CD4-positive, CD25-positive, alpha-beta regulatory T cell (primary cell): ENCODE measurements at regions not wholly inside any gene's neighbourhood (a gene's known extent, or its start where the extent isn't known, plus 50 kb on each side); places are given as distances from the start of the nearest gene placed in this dataset.

ENCODE experiments used
- ATAC-seq, 2 donors: fragments of 150-1000 bp; cut with Tn5 transposase; one replicate each; pipeline ENCODE4 v1.10.0; 2021; ENCODE audit warnings: low read depth in 2 of 2, moderate number of reproducible peaks in 2 of 2, moderate library complexity in 1 of 2
- DNase-seq, 3 donors: peaks; one replicate each; pipeline versions ENCODE4 v3.0.0 to v3.0.0-alpha.2; 2012 to 2022; ENCODE audit warnings: mixed read lengths in 1 of 3
- H3K27ac ChIP-seq: one replicate; pipeline ENCODE4 v1.7.0; 2013; ENCODE audit warnings: mild to moderate bottlenecking, low read length; ENCODE audit not compliant: insufficient read depth, poor library complexity, severe bottlenecking
- H3K27me3 ChIP-seq: one replicate; pipeline ENCODE4 v1.7.0; 2013; ENCODE audit warnings: low read length; ENCODE audit not compliant: control insufficient read depth, insufficient read depth
- H3K36me3 ChIP-seq: one replicate; pipeline ENCODE4 v1.7.0; 2013; ENCODE audit warnings: mild to moderate bottlenecking, low read length, moderate library complexity; ENCODE audit not compliant: control insufficient read depth, insufficient read depth
- H3K4me1 ChIP-seq: 2 replicates; pipeline ENCODE4 v1.7.0; 2013; ENCODE audit warnings: mild to moderate bottlenecking, low read length; ENCODE audit not compliant: insufficient read depth, control insufficient read depth, poor library complexity, severe bottlenecking
- H3K4me3 ChIP-seq: one replicate; pipeline ENCODE4 v1.7.0; 2013; ENCODE audit warnings: low read depth, mild to moderate bottlenecking, low read length, moderate library complexity
- H3K9me3 ChIP-seq, 2 experiments: 1 replicate in 1 of 2; 2 replicates in 1 of 2; pipeline ENCODE4 v1.7.0; 2013; ENCODE audit warnings: low read length in 2 of 2, mild to moderate bottlenecking in 1 of 2, moderate library complexity in 1 of 2; ENCODE audit not compliant: control insufficient read depth in 2 of 2
- H3K27ac Mint-ChIP-seq, 3 donors: one replicate each; pipeline ENCODE4 v1.8.0; 2020 to 2022; ENCODE audit warnings: mild to moderate bottlenecking in 3 of 3, mixed read lengths in 3 of 3, moderate library complexity in 2 of 3
- H3K27me3 Mint-ChIP-seq: one replicate; pipeline ENCODE4 v1.8.0; 2022; ENCODE audit warnings: mild to moderate bottlenecking, mixed read lengths
- H3K36me3 Mint-ChIP-seq: one replicate; pipeline ENCODE4 v1.8.0; 2020; ENCODE audit warnings: mixed read lengths
- H3K4me1 Mint-ChIP-seq, 4 donors: one replicate each; pipeline ENCODE4 v1.8.0; 2020 to 2022; ENCODE audit warnings: mixed read lengths in 4 of 4, mild to moderate bottlenecking in 1 of 4
- H3K4me3 Mint-ChIP-seq, 4 donors: one replicate each; pipeline ENCODE4 v1.8.0; 2020 to 2022; ENCODE audit warnings: mild to moderate bottlenecking in 4 of 4, mixed read lengths in 4 of 4, moderate library complexity in 3 of 4
- H3K9me3 Mint-ChIP-seq, 7 donors: one replicate each; pipeline ENCODE4 v1.8.0; 2020 to 2022; ENCODE audit warnings: mixed read lengths in 7 of 7, mild to moderate bottlenecking in 3 of 7, moderate library complexity in 2 of 7

DNA sequence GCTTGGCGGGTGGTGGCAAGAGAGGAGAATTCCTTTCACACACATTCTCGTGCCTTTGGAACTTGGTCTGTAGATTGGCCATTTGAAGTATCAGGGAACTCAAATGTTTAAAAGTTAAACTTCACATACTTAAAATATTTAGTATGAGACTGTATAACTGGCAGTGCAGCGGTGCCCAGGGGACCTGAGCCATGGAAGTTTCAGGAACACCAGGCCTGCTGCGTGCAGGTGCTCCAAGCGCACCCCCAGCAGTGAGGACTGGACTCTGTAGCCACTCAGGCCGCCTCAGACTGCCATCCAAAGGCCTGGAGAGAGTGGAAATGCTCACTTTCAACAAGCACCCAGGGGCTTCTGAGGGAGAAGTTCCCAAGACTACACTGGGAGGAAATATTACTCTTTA lies 273.5 kb upstream of the IRX2 start:
- peaks cover 0 to 8% of the 10 kb centered on the region in 2 experiments for H3K9me3 ChIP-seq
- DNase-seq (no peak), ATAC-seq (no peak)
- no peaks in the 10 kb centered on the region for H3K36me3 ChIP-seq
- H3K4me1 ChIP-seq: no peaks in the 10 kb centered on the region
- Mint-ChIP-seq H3K9me3 (peaks cover 0 to 10% (median 4%) of the 10 kb centered on the region in 7 donors), H3K4me3 (no peak overlapping the region), H3K27me3 (no peaks in the 10 kb centered on the region), H3K36me3 (no peaks in the 10 kb centered on the region), H3K27ac (no peak overlapping the region), H3K4me1 (no peaks in the 10 kb centered on the region)
- H3K4me3 ChIP-seq: no peak overlapping the region
- no peaks in the 10 kb centered on the region for H3K27me3 ChIP-seq
- no peak overlapping the region for H3K27ac ChIP-seq

DNA sequence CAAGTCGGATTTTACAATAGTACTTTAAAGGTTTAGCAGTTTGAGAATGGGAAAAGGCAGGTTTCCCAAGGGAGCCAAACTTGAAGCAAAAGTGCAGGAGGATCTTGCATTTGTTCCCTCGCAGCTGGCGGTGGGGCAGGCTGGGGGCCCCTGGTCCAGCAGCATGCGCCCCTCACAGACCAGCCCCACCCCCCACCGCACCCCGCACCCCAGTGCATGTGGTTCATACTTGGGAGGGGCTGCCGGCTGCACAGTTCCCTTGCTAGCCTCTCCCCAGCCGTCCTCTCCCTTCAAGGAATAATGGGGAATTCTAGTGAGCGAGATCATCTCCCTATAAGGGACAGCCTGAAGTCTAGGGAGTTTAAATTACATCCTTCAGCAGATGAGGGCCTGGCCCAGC lies 273.1 kb upstream of the IRX2 start:
- no peak overlapping the region for H3K4me3 ChIP-seq
- no peak for DNase-seq
- no peak overlapping the region for H3K27ac ChIP-seq
- no peak overlapping the region for H3K4me3 Mint-ChIP-seq
- no peaks in the 10 kb centered on the region for H3K36me3 ChIP-seq
- no peaks in the 10 kb centered on the region for H3K4me1 ChIP-seq
- peaks cover 0 to 8% of the 10 kb centered on the region in 2 experiments for H3K9me3 ChIP-seq
- no peaks in the 10 kb centered on the region for H3K36me3 Mint-ChIP-seq
- no peaks in the 10 kb centered on the region for H3K4me1 Mint-ChIP-seq
- no peaks in the 10 kb centered on the region for H3K27me3 ChIP-seq
- no peak overlapping the region for H3K27ac Mint-ChIP-seq
- no peaks in the 10 kb centered on the region for H3K27me3 Mint-ChIP-seq
- H3K9me3 Mint-ChIP-seq: peaks cover 0 to 10% (median 4%) of the 10 kb centered on the region in 7 donors
- ATAC-seq: no peak

- Histone ChIP-seq H3K4me1 (no peaks in the 10 kb centered on the region), H3K27ac (no peak overlapping the region), H3K4me3 (no peak overlapping the region), H3K27me3 (no peaks in the 10 kb centered on the region), H3K9me3 (peaks cover 0 to 8% of the 10 kb centered on the region in 2 experiments), H3K36me3 (no peaks in the 10 kb centered on the region)
- Mint-ChIP-seq H3K4me1 (no peaks in the 10 kb centered on the region), H3K36me3 (no peaks in the 10 kb centered on the region), H3K4me3 (no peak overlapping the region), H3K27ac (no peak overlapping the region), H3K9me3 (peaks cover 0 to 10% (median 6%) of the 10 kb centered on the region in 7 donors), H3K27me3 (no peaks in the 10 kb centered on the region)
- no peak for DNase-seq
- no peak for ATAC-seq
These were observed 272.6 kb upstream of the IRX2 start for GRCh38 chr5:3024126-3024525.

- H3K4me1 ChIP-seq: no peaks in the 10 kb centered on the region
- no peaks in the 10 kb centered on the region for H3K36me3 ChIP-seq
- Mint-ChIP-seq H3K36me3 (no peaks in the 10 kb centered on the region), H3K4me3 (no peak overlapping the region), H3K4me1 (no peaks in the 10 kb centered on the region), H3K27ac (no peak overlapping the region), H3K9me3 (peaks cover 0 to 10% (median 7%) of the 10 kb centered on the region in 7 donors), H3K27me3 (no peaks in the 10 kb centered on the region)
- peaks cover 0 to 8% of the 10 kb centered on the region in 2 experiments for H3K9me3 ChIP-seq
- no peak for DNase-seq
- ATAC-seq: no peak
- H3K27ac ChIP-seq: no peak overlapping the region
- H3K4me3 ChIP-seq: no peak overlapping the region
- no peaks in the 10 kb centered on the region for H3K27me3 ChIP-seq
These were observed 272.2 kb upstream of the IRX2 start for GRCh38 chr5:3023656-3024055.

DNA sequence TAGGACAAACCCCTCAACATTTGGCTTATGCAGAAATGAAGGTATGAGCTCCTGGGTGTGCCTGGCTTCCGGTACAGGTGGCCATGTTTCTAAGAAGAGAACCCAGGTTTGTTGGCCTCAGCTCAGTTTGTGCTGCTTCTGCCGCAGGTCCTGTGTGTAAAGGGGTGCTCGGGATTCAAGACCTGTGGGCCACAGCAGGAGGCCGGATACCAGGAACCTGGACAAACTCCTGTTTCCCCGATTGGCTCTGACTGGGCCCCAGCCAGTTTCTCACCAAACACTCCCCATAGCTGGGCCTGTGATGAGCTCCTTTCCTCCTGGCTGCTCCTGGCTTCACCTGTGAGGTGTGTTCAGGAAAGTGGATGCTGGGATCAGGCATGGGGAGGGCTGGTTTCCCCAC lies 271.2 kb upstream of the IRX2 start:
- ATAC-seq (no peak), DNase-seq (no peak)
- Histone ChIP-seq H3K27me3 (no peaks in the 10 kb centered on the region), H3K36me3 (no peaks in the 10 kb centered on the region), H3K9me3 (no peaks in the 10 kb centered on the region), H3K4me1 (no peaks in the 10 kb centered on the region), H3K27ac (no peak overlapping the region), H3K4me3 (no peak overlapping the region)
- Mint-ChIP-seq H3K4me3 (no peak overlapping the region), H3K27me3 (no peaks in the 10 kb centered on the region), H3K27ac (no peak overlapping the region), H3K9me3 (peaks cover 0 to 10% (median 5%) of the 10 kb centered on the region in 7 donors), H3K4me1 (no peaks in the 10 kb centered on the region), H3K36me3 (no peaks in the 10 kb centered on the region)

DNA sequence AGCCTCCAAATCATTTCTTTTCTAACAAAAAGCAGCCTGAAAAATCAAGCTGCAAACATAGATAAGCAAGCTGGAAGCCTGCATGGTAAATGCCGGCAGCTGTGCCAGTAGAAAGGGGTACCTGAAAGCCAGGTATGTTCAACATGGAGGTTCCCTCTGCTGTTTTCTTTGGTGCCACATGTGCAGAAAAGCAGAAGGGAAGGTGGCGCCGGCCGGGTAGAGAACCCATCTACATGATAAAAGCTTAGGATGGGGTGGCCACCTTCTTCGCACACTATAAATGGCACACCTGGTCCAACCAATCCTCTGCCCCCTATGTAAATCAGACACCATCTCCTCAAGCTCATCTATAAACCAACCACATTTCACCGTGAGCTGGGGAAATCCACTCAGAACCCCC lies 268.9 kb upstream of the IRX2 start:
- ATAC-seq (no peak), DNase-seq (no peak)
- Mint-ChIP-seq H3K27me3 (no peaks in the 10 kb centered on the region), H3K27ac (no peak overlapping the region), H3K4me3 (no peak overlapping the region), H3K9me3 (peaks cover 0 to 10% (median 5%) of the 10 kb centered on the region in 7 donors), H3K36me3 (no peaks in the 10 kb centered on the region), H3K4me1 (no peaks in the 10 kb centered on the region)
- Histone ChIP-seq H3K4me3 (no peak overlapping the region), H3K4me1 (no peaks in the 10 kb centered on the region), H3K27ac (no peak overlapping the region), H3K27me3 (no peaks in the 10 kb centered on the region), H3K9me3 (no peaks in the 10 kb centered on the region), H3K36me3 (no peaks in the 10 kb centered on the region)

DNA sequence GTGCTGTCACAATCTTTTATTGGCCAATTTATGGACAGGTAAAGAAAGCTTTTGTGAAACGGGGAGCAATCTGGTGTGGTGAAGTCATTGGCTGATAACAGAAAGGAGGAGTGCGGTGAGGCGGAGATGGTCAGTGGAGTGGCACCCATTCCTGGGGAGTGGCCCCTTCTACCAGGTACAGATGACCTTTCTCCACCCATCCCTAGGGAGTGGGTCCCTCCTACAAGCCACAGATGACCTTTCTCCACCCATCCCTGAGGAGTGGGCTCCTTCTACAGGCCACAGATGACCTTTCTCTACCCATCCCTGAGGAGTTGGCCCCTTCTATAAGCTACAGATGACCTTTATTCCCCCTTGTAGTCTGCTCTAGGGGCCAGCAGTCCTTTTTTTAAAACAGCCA lies 267.6 kb upstream of the IRX2 start:
- H3K36me3 ChIP-seq: no peaks in the 10 kb centered on the region
- no peaks in the 10 kb centered on the region for H3K27me3 ChIP-seq
- peaks cover 0 to 9% (median 6%) of the 10 kb centered on the region in 7 donors for H3K9me3 Mint-ChIP-seq
- H3K4me3 Mint-ChIP-seq: no peak overlapping the region
- H3K4me1 Mint-ChIP-seq: no peaks in the 10 kb centered on the region
- no peaks in the 10 kb centered on the region for H3K36me3 Mint-ChIP-seq
- H3K4me1 ChIP-seq: no peaks in the 10 kb centered on the region
- no peak overlapping the region for H3K27ac ChIP-seq
- no peaks in the 10 kb centered on the region for H3K27me3 Mint-ChIP-seq
- no peak overlapping the region for H3K4me3 ChIP-seq
- H3K27ac Mint-ChIP-seq: no peak overlapping the region
- H3K9me3 ChIP-seq: no peaks in the 10 kb centered on the region
- no peak for DNase-seq
- ATAC-seq: no peak

- H3K9me3 Mint-ChIP-seq: peaks cover 0 to 12% (median 4%) of the 10 kb centered on the region in 7 donors
- no peaks in the 10 kb centered on the region for H3K36me3 Mint-ChIP-seq
- Histone ChIP-seq H3K27me3 (no peaks in the 10 kb centered on the region), H3K36me3 (no peaks in the 10 kb centered on the region), H3K27ac (no peak overlapping the region), H3K4me1 (no peaks in the 10 kb centered on the region), H3K9me3 (no peaks in the 10 kb centered on the region), H3K4me3 (no peak overlapping the region)
- ATAC-seq (no peak), DNase-seq (no peak)
- H3K4me3 Mint-ChIP-seq: no peak overlapping the region
- H3K27ac Mint-ChIP-seq: no peak overlapping the region
- H3K4me1 Mint-ChIP-seq: no peaks in the 10 kb centered on the region
- no peaks in the 10 kb centered on the region for H3K27me3 Mint-ChIP-seq
These were observed 260.2 kb upstream of the IRX2 start for GRCh38 chr5:3011764-3012017.
